PC-9 (cell line): ENCODE measurements at regions not wholly inside any gene's neighbourhood (a gene's known extent, or its start where the extent isn't known, plus 50 kb on each side); places are given as distances from the start of the nearest gene placed in this dataset.

Experiments
- EZH2 ChIP-seq: fragments of 200-600 bp; sonication (generic); IDR thresholded peaks from 2 replicates; pipeline ENCODE4 v1.8.0; 2017; ENCODE audit warnings: antibody characterized with exemption, low read depth
- TF ChIP-seq, protein P1 (sequence below): fragments of 200-600 bp; sonication (generic); conservative IDR thresholded peaks from 2 replicates; pipeline ENCODE4 v1.6.1; 2017; ENCODE audit warnings: mixed run types, antibody characterized with exemption, mild to moderate bottlenecking, moderate library complexity

DNA sequence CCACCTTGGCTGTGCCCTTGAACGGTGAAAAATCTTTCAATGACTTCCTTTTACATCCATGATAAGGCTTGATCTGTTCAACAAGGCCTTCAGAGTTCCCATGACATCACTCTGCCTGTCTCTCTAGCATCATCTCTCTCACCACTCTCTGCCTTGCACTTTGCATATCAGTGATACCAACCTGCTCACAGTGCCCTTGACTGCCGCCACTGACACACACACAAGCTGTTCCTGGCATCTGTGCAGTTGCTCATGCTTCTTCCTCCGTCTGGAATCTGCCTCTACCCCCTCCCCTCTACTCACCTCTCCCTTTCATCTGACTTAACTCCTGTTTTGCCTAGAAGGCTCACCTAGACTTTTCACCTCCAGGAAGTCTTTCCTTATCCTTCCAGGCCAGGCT lies 79.1 kb upstream of the SEC11C start:
- TF ChIP-seq, protein P1, sequence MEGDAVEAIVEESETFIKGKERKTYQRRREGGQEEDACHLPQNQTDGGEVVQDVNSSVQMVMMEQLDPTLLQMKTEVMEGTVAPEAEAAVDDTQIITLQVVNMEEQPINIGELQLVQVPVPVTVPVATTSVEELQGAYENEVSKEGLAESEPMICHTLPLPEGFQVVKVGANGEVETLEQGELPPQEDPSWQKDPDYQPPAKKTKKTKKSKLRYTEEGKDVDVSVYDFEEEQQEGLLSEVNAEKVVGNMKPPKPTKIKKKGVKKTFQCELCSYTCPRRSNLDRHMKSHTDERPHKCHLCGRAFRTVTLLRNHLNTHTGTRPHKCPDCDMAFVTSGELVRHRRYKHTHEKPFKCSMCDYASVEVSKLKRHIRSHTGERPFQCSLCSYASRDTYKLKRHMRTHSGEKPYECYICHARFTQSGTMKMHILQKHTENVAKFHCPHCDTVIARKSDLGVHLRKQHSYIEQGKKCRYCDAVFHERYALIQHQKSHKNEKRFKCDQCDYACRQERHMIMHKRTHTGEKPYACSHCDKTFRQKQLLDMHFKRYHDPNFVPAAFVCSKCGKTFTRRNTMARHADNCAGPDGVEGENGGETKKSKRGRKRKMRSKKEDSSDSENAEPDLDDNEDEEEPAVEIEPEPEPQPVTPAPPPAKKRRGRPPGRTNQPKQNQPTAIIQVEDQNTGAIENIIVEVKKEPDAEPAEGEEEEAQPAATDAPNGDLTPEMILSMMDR, result no peak
- no peak for TF ChIP-seq EZH2
